GM20000 (cell line): ENCODE measurements at regions not wholly inside any gene's neighbourhood (a gene's known extent, or its start where the extent isn't known, plus 50 kb on each side); places are given as distances from the start of the nearest gene placed in this dataset.
A peak's percentile ranks its signal among the peaks of the same experiment; 100 is the strongest.
"Not testable (repeated sequence)": the region's sequence is repeated elsewhere in the genome, so short reads cannot be mapped to it uniquely, and the experiment has no call there.

Experiments used
- DNase-seq: peaks from one replicate; pipeline ENCODE4 v3.0.0; 2012; ENCODE audit warnings: low spot score
- TF ChIP-seq, protein P1 (sequence below): IDR thresholded peaks from 2 replicates; pipeline ENCODE4 v1.5.1; 2012; ENCODE audit warnings: mild to moderate bottlenecking, control low read depth; ENCODE audit errors: extremely low read depth, missing control alignments

DNA sequence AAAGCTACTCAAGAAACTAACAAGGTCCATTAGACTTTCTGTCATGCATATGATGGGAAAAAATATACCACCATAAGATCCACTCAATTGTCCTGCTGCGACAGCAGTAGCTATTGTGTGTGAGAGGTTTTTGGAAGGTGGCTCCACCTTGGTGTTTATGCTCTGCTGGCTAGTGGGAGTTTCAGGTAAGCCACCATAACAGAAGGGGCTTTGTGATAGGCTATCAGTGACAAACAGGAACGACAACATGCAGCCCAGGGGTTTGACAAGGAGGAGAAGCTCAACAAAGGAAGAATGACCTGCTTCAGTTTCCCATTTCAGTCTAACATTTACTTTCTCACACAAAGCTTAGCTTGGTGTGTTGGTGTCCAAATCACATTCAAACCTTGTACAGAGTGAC is 182.6 kb downstream of the ATOH1 start:
- DNase-seq = no peak
- TF ChIP-seq, protein P1, sequence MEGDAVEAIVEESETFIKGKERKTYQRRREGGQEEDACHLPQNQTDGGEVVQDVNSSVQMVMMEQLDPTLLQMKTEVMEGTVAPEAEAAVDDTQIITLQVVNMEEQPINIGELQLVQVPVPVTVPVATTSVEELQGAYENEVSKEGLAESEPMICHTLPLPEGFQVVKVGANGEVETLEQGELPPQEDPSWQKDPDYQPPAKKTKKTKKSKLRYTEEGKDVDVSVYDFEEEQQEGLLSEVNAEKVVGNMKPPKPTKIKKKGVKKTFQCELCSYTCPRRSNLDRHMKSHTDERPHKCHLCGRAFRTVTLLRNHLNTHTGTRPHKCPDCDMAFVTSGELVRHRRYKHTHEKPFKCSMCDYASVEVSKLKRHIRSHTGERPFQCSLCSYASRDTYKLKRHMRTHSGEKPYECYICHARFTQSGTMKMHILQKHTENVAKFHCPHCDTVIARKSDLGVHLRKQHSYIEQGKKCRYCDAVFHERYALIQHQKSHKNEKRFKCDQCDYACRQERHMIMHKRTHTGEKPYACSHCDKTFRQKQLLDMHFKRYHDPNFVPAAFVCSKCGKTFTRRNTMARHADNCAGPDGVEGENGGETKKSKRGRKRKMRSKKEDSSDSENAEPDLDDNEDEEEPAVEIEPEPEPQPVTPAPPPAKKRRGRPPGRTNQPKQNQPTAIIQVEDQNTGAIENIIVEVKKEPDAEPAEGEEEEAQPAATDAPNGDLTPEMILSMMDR = no peak

DNA sequence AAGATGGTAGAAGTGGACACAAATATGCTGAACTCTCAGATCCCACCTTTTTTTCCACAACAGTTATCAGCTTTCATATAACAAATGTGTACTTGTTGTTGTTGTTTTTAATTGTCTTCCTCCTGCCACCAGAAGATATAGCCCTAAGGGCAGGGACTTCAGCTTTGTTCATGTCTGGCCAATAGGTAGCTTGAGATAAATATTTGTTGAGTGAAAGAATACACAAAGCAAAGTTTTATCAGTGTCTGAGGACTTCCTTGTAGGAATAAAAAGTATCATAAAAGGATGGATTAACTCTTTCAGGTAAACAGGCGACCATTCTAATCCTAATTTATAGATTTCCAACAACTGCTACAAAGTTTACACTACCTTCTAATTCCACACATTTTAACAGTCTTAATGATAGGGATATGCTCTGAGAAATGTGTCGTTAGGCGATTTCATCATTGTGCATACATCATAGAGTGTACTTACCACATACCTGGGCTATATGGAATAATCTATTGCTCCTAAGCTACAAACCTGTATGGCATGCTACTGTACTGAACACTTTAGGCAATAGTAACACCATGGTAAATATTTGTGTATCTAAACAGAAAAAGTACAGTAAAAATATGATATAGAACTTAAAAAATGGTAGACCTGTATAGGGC is 186.1 kb downstream of the ATOH1 start:
- TF ChIP-seq, protein P1 = no peak
- DNase-seq = no peak

DNA sequence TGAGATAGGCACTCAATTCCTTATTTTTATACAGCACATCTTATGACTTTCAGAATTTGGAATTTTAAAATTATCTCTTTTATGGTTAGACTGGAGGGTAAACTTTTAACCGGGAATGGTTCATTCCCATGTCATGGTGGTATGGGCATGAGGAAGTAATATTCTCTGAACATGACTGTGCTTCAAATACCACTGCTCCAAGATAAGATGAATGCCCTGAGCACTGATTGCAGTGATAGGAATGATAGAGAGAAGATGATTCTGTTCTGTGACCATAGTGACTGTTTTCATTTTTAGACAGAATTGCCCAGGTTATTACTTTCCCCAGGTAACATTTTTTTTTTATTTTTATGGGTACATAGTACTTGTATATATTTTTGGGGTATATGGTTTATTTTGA is 187.4 kb downstream of the ATOH1 start:
- no peak for DNase-seq

DNA sequence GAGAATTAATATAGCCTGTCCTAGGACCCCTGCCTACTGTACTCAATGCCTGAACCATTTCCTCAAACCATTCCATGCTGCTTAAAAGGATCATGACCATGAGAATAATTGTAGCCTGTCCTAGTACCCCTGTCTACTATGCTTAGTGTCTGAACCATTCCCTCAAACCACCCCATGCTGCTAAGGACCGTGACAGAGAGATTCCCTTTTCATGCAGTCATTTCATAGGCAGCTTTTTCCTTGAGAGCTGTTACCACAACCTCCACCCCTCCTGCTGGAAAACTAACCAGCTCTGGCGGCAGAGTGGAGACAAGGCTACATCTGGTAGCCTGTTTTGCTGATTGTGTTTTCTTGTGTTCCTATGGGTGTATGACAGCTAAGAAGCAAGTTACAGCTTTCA is 174.9 kb upstream of the SMARCAD1 start:
- TF ChIP-seq, protein P1 = no peak
- DNase-seq = no peak

More for the DNA sequence above, 187.4 kb downstream of the ATOH1 start:
- TF ChIP-seq, protein P1 = no peak

DNA sequence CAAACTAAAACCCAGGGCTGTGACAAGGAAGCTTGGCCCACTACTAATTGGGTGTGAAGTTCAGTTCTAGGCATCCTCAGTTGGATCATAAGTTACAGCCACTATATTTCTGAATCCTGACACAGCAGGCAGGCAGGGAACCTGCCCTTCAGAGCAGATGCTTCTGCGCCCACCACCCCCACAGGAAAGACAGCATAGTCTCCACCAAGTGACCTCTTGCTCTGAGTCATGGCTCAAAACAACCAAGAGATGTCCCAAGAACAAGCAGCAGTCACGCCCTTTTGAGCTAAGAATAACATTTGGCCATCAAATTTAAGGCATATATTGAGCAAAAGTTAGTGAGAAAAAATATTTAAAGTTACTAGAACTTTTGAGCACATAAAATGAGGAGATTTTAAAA is 170.7 kb upstream of the SMARCAD1 start:
- TF ChIP-seq, protein P1 = no peak

DNA sequence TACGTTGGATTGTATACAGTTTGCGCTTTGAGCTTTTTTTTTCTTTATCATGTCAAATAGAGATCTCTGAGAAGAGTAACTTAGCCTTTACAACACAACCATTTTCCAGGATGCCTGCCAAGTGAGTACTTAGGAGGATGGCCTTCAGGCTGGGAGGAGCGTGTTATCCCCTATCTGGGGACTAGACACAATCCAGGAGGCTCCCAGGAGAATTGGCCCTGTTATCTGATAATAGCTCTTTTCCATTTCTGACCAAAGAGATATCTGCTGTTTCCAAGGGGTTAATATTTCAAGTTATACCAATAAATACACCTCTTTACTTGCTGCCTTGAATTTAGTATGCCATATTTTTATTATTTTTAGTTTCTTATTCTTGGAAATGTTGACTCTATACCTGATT is 169.5 kb upstream of the SMARCAD1 start:
- TF ChIP-seq, protein P1 = no peak

More for the DNA sequence above, 170.7 kb upstream of the SMARCAD1 start:
- peak; percentile 4 for DNase-seq

DNA sequence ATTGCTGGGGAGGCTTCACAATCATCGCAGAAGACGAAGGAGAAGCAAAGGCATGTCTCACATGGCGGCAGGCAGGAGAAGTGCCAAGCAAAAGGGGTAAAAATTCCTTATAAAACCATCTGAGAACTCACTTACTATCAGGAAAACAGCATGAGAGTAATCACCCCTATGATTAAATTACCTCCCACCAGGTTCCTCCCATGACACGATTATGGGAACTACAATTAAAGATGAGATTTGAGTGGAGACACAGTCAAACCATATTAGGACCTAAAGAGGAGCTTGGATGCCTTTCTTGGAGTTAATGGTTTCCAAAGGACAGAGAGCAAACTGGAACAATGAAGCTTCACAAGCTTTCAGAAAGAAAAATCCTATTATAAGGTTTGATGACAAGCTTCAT is 168.4 kb upstream of the SMARCAD1 start:
- TF ChIP-seq, protein P1 = no peak
- DNase-seq = no peak

More for the DNA sequence above, 169.5 kb upstream of the SMARCAD1 start:
- DNase-seq = no peak

DNA sequence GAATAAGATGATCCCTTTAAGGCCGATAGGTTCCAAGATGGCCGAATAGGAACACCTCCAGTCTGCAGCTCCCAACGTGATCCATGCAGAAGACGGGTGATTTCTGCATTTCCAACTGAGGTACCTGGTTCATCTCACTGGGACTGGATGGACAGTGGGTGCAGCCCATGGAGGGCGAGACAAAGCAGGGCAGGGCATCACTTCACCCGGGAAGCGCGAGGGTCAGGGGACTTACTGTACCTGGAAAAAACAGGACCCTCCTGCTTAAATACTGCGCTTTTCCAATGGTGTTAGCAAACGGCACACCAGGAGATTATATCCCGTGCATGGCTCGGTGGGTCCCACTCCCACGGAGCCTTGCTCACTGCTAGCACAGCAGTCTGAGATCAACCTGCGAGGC is 163.2 kb upstream of the SMARCAD1 start:
- not testable (repeated sequence) for DNase-seq
